HG03354 (cell line): ENCODE measurements at regions not wholly inside any gene's neighbourhood (a gene's known extent, or its start where the extent isn't known, plus 50 kb on each side); places are given as distances from the start of the nearest gene placed in this dataset.
"Not testable (repeated sequence)": the region's sequence is repeated elsewhere in the genome, so short reads cannot be mapped to it uniquely, and the experiment has no call there.

Experiments used
- ATAC-seq: cut with Tn5 transposase; IDR thresholded peaks from one replicate; pipeline ENCODE4 v1.9.1; 2021; ENCODE audit warnings: mild to moderate bottlenecking; ENCODE audit not compliant: unreplicated experiment, poor library complexity, severe bottlenecking

DNA sequence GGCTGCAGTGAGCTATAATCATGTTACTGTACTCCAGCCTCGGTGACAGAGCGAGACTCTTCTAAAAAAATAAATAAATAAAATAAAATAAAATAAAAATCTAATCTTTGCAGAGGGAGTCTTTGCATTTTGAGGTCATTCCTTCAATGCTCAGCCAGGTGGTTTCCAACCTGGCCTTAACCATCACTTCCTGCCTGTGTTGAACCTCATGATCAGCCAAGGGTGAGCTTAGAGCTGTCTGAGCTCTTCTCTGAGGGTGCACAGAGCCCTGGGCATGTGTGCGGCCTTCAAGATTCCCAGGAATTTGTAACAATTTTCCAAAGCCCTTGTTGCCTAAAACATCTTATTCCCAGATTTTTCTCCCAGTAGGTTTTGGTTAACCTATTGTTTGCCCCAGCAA is 94.3 kb downstream of the KCNJ12 start:
- not testable (repeated sequence) for ATAC-seq

DNA sequence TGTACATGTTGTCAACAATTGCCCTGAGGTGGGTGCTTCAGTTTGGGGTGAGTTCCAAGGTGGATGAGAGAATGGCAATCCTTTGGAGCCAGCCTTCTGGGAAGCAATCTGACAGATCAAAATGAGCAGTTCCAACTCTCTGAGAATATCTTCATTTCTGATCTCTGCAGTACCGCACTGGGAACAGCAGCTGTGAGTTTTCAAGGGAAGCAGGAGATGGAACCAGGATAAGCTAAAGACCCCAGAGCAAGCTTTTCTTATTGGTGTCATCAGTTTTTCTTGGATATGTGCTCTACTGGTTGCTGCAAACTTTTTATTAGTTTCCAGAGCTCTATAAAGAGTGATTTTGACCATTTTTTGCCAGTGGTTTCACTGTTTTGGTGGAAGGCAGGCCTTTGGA is 94.7 kb downstream of the KCNJ12 start:
- ATAC-seq: no peak

DNA sequence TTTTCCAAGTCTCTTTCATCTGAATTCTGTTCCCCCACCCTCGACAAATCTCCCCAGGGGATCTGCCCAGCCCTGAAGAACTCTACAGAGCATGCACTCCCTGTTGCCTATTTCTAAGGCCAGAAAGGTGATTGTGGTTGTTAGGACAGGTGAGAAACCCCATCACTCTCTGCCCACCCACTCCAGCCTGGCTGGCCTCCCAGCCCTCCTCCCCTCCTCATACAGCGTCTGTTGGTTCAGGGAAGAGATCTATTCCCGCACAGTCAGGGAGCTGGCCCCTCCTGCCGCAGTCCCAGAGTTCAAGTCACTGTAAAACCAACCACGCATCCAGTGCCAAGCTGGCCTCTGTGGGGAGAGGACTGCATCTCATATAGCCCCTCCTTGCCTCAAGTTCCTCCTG is 98.7 kb downstream of the KCNJ12 start:
- ATAC-seq: no peak

DNA sequence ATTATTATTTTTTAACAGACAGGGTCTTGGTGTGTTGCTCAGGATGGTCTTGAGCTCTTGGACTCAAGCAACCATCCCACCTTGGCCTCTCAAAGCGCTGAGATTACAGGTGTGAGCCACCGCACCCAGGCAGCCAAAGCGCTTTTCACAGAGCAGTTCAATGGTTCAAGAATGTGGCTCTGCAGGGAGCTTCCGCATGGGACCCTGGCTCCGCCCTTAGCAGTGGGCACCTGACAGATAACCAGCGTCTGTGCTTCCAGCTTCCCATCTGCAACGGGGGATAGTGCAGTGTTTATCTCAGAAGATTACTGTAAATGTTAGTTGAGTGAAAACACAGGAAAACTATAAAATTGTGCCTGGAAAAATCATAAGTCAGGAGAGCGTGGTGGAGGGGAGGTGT is 99.4 kb downstream of the KCNJ12 start:
- no peak for ATAC-seq

DNA sequence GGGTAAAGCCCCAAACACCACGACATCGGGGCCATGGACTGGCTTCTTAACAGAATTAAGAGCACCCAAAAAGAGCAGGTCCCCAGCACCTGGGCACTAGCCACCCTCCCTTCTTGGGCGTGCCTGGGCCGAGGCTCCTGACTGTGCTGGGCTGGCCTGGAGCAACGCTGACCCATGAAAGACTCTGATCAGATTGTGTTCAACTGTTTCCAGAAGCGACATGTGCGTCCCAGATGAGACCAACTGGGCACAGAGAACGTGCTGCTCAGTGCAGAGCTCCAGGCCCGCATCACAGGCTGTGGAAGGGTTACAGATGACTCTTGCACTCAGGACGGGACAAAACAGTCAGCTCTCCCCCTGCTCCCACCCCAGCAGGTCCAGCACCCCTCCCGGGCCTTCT is 100.7 kb downstream of the KCNJ12 start:
- no peak for ATAC-seq

DNA sequence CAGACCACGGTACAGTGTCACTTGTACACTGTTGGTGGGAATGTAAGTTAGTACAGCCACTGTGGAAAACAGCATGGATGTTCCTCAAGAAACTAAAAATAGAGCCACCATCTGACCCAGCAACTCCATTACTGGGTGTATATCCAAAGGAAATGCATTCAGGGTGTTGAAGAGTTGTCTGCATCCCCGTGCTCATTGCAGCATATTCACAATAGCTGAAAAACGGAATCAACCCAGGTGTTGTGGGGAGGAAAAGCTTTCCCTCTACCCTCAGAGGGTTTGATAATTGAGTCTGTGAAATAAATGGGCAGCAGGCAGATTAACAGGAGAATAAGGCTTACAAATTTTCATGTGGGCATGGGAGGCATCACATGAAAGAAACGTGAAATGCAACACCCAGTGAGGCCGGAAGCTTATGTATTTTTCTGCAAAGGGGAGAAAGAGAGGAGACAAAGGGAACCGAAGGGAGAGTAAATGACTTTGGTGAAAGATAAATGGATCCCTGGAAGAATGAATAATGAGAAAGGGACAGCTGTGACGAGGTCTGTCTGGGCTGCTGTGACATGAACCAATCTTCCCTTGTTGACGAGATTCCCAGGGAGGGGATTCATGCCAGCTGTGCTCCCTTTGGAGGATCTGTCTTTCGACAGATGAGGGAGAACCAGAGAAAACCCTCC is 106.2 kb downstream of the KCNJ12 start:
- ATAC-seq: no peak

DNA sequence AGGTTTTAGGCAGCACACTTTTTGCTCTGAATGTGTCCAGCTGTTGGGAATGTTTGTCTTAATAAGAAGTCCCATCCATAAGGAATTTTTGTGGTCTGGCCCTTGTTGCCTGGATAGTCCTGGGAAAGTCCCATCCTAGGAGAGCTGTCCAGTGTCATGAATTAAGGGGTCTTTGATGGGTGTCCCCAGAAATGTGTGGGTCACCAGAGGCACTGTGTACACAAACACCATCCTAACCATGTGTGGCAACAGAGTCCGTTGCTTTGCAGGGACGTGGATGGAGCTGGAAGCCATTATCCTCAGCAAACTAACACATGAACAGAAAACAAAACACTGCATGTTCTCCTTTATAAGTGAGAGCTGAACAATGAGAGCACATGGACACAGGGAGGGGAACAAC is 111.9 kb downstream of the KCNJ12 start:
- not testable (repeated sequence) for ATAC-seq

DNA sequence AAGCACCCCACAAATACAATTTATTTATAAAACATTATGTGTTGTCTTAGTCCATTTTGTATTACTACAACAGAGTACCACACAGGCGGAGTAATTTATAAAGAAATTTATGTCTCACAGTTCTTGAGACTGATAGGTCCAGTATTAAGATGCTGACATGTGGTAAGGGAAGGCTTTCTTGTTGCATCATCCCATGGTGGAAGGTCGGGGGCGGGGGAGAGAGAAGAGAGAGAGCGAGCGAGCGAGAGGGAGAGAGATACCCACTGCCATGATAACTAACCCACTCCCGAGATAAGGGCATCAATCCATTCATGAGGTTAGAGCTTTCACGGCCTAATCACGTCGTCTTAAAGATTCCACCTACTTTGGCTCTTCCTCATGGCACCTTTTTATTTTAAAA is 117.8 kb downstream of the KCNJ12 start:
- ATAC-seq: no peak

DNA sequence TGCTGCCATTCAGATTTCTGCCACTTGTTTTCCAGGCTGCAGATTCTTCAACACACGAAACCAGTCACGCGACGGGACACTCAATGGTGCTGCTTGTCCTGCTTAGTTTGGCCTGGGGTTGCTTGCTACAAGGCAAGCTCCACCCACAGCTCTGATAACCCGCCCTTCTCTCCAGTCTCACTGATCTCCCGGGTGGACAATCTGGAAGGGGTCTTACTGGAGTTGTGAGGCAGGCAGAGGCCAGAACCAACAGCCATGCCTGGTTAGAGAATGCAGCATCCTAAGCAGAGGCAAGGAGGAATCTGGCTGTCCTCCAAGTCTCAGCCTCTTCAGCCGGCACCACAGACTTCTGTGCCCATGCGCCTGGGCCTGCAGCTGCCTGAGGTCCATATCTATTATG is 119.1 kb downstream of the KCNJ12 start:
- ATAC-seq: no peak

DNA sequence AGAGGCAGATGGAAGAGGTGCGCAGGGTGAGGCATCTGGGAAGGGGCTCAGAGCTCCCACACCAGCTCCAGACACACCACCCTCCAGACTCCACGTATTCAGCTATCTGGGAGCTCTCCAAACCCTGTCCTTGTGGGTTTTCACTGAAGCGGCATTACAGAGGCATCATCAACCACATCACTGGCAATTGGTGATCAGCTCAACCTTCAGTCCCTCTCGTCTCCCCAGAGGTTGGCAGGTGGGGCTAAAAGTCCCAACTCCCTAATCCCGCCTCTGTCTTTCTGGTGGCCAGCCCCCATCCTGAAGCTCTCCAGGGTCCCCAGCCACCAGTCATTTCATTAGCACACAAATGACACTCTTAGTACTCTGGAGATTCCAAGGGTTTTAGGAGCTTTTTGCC is 123.9 kb downstream of the KCNJ12 start:
- ATAC-seq: no peak

DNA sequence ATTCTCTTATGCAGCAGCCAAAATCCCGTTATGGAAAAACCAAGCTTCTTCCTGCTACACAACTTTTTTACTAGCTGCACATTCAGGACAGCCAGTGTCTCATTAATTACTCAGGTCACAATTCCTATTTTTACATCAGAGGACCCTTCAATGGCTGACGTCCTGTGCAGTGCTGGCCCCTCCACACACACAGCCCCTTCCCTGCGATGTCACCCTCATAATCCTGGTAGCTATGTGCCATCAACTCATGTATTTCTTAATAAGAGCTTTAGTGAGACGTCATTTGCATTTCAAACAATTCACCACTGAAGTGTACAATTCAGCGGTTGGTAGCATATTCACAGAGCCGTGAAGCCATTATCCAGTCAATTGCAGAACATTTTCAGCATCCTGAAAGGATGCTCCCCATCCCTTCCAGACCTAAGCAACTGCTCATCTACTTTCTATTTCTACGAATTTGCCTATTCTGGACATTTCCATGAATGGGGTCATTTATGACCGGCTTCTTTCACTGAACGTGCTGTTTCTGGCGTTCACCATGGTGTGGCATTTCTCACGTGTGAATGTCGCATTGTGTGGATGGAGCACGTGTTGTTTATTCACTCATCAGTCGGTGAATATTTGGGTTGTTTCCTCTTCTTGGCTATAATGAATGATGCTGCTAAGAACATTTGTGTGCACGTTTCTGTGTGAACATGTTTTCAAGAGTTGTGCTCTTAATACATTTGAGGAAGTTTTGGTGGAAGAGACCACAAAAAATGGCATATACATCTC is 126.0 kb downstream of the KCNJ12 start:
- not testable (repeated sequence) for ATAC-seq

DNA sequence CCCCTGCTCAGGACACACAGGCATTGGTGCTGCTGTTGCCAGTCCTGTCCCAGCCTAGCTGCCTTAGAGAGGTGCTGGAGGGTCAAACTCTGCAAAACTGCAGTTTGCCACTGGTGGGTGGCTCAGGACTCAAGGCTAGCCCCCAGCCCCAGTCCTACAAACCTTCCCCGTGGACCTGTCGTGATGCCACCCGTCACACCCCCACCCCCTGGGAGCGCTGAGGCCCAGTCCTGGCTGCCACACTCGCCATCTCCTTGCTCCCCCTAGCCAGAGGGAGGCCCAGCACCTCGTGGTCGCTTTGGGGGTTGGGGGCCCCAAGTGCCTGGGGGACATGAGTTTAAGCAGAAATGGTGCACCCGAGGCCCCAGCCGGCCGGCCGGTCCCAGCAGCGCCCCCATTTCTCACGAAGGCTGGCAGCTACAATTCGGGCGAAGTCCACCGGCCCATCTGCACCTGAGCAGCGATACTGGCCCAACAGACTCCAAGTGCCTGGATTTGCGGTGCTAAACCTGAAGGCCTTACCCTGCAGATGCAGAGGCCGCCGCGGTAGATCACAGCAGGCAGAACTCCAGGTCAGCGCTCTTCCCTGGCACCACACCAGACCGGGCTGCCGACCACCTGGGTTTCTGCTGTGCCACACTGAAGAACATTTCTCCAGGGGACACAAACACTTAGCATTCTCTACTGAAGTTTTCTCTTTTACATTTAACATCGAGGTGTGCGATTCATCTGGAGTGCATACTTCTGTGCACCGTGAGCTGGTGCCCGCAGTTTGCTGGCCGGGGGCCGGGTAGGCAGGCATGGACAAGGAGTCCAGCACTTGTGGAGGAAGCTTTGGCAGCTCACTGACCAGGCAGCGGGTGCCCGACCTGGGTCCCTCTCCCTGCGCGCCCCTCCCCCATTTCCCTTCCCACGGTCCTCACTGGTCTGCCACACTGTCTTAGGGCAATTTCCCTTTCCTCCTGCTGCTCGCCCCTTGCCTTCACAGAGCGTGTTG is 130.0 kb downstream of the KCNJ12 start:
- no peak for ATAC-seq

DNA sequence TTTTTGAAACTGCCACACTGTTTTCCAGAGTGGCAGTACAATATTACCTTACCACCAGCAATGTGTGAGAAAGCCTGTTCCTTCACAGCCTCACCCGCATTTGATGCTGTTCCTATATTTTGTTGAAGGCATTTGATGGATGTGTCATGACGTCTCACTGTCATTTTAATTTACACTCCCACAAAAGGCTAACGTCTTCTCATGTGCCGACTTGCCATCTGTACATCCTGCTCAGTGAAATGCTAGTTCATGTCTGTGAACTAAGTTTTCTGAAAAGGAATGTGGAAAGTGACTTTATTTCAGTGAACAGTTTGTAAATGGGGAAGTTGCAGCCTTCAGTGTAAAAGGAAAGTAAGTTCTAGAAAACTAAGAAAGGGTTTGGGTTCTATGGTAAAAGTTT is 131.6 kb downstream of the KCNJ12 start:
- not testable (repeated sequence) for ATAC-seq

DNA sequence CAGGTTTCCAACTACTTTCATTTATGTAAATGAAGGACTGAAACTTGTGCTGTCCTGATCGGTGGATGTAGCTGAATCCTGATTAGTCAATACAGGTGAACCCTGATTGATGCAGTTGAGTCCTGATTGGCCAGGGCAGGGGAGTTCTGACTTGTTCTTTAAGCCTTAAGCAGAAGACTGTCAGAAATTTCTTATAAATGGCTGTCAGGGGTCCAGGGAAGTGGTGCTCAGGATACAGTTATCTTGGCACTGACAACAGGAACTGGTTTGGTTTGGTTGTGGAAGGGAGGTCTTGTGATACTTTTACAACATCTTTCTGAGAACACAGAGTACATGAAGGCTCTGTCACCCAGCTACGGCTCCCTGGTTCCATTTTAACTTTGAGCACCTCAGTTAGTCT is 132.1 kb downstream of the KCNJ12 start:
- no peak for ATAC-seq

DNA sequence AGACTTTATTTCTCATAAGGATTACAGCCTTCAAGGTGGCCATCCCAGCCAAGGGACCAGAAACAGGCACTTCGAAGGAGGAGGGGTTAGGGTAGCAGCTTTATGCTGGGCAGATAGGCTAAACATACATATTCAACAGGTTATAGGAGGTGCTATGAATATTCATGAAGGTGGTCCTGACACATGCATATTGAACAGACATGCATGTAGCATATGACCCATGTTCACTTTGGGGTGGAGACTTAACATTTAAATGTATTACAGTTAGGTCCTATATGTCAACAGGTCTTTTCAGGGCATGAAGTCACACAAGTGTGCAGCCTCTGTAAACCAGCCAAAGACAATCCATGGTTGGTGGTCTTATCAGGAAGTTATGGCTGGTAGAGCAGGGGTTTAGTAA is 133.2 kb downstream of the KCNJ12 start:
- not testable (repeated sequence) for ATAC-seq

DNA sequence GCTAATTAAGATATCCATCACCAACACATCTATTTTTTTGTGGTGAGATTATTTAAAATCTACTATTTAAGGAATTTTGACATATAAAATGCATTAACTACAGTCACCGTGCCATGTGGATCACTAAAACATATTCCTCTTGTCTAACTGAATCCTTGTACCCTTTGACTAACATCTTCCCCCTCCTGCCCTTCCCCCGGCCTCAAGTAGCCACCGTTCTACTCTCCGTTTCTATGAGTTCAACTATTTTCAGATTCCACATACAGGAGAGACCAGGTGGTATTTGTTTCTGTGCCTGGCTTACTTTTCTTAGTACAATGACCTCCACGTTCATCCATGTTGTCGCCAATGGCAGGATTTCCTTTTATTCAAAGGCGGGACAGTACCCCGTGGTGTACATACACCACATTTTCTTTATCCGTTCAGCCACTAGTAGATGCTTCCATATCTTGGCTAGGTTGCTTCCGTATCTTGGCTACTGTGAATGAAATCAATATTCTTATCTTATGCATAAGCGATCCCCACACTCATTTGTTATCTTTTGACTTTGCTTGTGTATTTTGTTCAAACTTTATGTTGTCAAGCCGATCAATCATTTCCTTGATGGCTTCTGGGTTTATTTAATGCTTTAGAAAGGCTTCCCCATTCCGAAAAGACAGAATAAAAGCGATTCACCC is 134.7 kb downstream of the KCNJ12 start:
- ATAC-seq: no peak

DNA sequence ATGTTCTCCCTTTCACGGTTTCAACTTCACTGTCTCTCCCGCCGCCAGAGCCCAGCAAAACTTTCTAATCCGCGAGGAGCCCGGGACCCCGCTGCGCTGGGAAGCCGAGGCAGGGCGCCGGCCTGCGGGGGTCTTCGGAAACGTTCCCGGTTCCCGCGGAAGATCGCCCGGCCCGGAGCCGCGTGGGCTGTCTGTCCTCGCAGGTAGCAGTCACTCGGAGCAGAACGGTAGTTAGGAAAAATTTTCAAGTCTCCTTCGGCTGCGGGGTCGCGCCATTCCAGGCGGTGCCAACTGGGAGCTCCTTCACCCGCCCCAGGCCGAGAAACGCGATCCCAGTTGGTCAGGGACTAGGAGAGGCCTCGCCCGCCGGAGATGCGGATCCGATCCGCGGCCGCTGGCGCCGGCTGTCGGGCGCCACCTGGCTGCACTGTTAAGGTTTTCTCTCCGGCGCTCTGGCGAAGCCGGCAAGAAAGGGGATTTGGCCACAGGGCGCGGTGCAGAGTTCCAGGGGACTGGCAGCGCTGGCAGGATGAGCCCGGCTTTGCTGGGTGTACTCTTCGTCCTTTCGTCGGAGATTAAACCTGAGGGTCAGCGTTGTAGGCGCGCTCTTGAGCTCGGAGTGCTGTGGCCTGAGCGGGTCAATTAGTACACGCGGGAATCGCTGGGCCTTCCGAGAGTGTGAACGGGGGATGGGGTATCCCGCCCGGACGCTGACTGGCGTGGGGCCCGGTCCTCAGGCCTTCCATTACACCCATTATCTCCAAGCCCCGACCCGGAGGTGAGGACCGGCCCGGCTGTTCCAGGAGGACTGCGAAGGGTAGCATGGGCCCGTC is 135.4 kb downstream of the KCNJ12 start:
- peak; percentile 64 for ATAC-seq

DNA sequence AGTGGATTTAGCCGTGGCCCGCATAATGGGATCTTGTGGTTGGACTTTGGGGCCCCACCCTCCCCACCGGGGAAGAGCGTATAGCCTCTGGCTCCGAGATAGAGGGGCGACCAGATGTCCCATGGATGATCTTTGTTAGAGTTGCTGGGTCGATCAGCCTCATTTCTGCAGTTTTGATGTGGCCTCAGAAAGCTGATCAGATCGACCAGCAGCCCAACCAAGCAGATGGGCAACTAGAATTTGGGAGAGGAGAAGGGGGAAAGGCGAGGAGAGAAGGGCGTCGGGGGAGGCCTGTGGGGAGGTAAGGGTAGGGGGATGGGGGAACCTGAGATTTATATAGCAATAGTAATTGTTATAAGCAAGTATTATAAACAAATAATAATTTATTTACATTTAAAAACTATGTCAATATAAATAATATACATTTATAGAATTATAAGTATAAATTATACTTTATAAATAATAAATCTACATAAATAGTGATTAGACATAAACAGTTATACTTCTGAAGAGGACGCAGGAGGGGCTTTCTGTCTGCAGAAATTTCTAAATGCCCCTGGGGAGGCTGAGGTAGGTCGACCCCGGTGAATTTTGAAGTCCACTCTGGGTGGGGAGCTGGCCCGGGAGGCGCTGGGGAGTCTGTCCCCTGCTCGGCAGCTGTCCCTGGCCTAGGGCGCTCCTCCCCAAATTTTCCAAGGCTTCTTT is 136.3 kb downstream of the KCNJ12 start:
- ATAC-seq: no peak
